ENCODE measurements at regions not wholly inside any gene's neighbourhood (a gene's known extent, or its start where the extent isn't known, plus 50 kb on each side); places are given as distances from the start of the nearest gene placed in this dataset.
"Not testable (repeated sequence)": the region's sequence is repeated elsewhere in the genome, so short reads cannot be mapped to it uniquely, and the experiment has no call there.

DNA sequence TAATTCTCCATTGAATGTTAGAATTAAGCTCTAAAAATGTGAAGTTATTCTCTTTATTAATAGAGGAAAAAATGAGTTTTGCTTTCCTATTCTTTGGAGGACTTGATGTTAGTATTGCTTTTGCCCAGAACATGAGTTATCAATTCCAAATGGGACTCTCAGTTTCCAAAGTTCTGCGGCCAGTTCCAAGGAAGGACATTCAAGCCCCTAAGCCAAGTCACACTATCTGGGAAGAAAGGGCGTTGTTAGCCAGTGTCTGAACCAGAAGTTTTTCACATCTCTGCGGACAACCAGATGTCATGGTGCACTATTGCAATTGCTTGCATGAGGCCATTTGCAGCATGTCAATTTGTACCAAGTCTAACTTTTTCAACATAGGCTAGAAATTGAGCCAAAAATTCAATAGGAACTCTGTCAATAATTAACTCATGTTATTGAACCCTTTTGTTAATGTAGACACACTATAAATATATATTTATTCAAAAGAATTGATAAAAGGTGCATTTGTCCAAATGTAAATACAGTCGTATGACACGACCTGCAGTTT is 183.3 kb upstream of the PIK3R1 start:
- H3K27me3 ChIP-seq (replicated peaks; ENCODE audit: control insufficient read depth, insufficient read depth, low read length, poor library complexity, severe bottlenecking): peaks cover 3% of the 10 kb centered on the region
- H3K36me3 ChIP-seq (ENCODE audit: control insufficient read depth, insufficient read depth, low read length): no peaks in the 10 kb centered on the region
- no peak overlapping the region for H3K27ac ChIP-seq (ENCODE audit: insufficient read depth, low read length, poor library complexity, severe bottlenecking)
- DNase-seq: no peak
- no peaks in the 10 kb centered on the region for H3K9me3 ChIP-seq (ENCODE audit: control insufficient read depth, low read length)
- H3K4me3 ChIP-seq (ENCODE audit: insufficient read depth, low read depth, low read length, poor library complexity, severe bottlenecking): no peak overlapping the region
- no peaks in the 10 kb centered on the region for H3K4me1 ChIP-seq (ENCODE audit: control insufficient read depth, insufficient read depth, low read length, poor library complexity, severe bottlenecking)

DNA sequence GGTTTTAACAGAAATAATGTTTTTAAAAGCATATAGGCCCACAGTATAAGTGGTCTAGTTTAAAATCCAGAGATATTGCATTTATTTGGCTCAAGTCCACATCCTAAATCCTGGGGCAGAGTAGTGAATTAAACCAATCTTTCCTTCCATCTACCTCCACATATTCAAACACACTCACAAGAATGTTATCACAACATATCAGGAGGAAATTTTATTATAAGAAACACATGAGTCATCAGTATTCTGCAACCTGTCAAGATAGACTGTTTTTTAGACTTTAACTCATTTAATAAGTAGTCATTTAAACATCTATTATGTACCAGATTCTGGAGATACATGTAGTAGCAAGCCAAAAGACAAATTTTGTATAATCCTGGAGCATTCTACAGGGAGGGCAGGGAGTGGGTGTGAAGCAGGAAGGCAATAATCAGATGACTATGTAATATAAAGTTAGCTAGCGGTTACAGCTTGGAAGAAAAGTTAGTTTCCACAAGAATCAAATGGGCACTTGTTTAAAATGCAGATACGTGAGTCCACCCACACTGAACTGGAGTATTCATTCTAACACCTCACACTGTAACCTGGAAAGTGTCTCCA is 187.3 kb upstream of the PIK3R1 start:
- Histone ChIP-seq H3K27me3 (replicated peaks; ENCODE audit: control insufficient read depth, insufficient read depth, low read length, poor library complexity, severe bottlenecking) (no peaks in the 10 kb centered on the region), H3K36me3 (ENCODE audit: control insufficient read depth, insufficient read depth, low read length) (no peaks in the 10 kb centered on the region), H3K9me3 (ENCODE audit: control insufficient read depth, low read length) (no peaks in the 10 kb centered on the region), H3K4me3 (ENCODE audit: insufficient read depth, low read depth, low read length, poor library complexity, severe bottlenecking) (no peak overlapping the region), H3K4me1 (ENCODE audit: control insufficient read depth, insufficient read depth, low read length, poor library complexity, severe bottlenecking) (no peaks in the 10 kb centered on the region), H3K27ac (ENCODE audit: insufficient read depth, low read length, poor library complexity, severe bottlenecking) (no peak overlapping the region)
- no peak for DNase-seq

DNA sequence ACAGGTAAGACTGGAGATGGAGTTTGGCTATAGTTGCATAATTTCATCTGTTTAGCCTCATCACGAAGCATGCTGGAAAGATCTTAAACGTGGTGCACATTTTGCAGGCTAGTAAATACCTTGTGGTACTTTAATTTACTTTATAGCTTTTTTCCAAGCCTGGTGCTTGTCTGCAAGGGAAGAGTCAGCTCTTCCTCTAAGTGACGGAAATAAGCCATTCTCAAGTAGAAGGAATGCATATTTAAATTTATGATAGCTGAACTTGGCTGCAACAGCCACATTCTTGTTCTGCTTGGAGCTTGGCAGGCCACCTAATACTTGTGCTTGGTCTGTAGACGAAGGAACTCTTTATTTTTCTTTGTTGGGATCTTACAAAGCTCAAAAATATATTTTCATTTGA is 188.0 kb upstream of the PIK3R1 start:
- no peak for DNase-seq
- Histone ChIP-seq H3K4me3 (ENCODE audit: insufficient read depth, low read depth, low read length, poor library complexity, severe bottlenecking) (no peak overlapping the region), H3K36me3 (ENCODE audit: control insufficient read depth, insufficient read depth, low read length) (no peaks in the 10 kb centered on the region)

DNA sequence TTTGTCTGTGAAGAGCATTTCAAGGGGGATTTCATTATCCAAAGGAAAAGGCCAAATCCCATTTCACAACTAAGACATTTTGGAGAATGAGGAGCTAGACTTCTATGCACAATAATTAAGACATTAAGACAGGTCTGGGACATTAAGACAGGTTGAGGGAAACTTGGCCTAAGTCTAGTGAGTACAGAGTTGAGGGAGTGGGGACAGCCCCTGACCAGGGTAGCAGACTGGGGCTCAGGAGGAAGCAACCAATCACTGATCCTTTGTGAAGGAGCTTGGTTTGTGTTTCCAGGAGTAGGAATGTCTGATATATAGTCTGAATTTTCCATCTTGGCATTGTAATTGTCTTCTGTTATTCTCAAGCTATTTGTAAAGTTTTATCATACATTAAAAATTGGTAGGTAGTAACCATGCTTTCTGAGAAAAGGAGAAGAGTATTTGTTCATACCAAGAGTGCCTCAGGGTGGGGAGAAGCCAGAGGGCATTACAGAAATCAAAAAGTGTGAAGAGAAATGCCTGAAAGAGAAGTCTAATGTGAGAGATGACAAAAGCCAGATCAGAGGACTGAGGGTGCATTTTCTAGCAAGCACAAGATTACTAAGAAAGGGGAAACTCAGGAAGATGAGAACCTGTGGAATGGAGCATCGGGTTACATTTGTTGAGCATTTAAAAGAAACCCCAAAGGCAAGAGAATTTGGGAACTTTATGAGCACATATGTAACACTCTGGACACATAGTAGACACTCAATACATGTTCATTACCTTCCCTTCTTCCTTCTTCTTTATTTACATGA is 189.3 kb upstream of the PIK3R1 start:
- no peak overlapping the region for H3K27ac ChIP-seq (ENCODE audit: insufficient read depth, low read length, poor library complexity, severe bottlenecking)
- no peak overlapping the region for H3K4me3 ChIP-seq (ENCODE audit: insufficient read depth, low read depth, low read length, poor library complexity, severe bottlenecking)
- no peaks in the 10 kb centered on the region for H3K4me1 ChIP-seq (ENCODE audit: control insufficient read depth, insufficient read depth, low read length, poor library complexity, severe bottlenecking)
- H3K9me3 ChIP-seq (ENCODE audit: control insufficient read depth, low read length): no peaks in the 10 kb centered on the region
- no peaks in the 10 kb centered on the region for H3K27me3 ChIP-seq (replicated peaks; ENCODE audit: control insufficient read depth, insufficient read depth, low read length, poor library complexity, severe bottlenecking)
- no peaks in the 10 kb centered on the region for H3K36me3 ChIP-seq (ENCODE audit: control insufficient read depth, insufficient read depth, low read length)
- no peak for DNase-seq

More for the DNA sequence above, 188.0 kb upstream of the PIK3R1 start:
- H3K4me1 ChIP-seq (ENCODE audit: control insufficient read depth, insufficient read depth, low read length, poor library complexity, severe bottlenecking): no peaks in the 10 kb centered on the region
- no peaks in the 10 kb centered on the region for H3K9me3 ChIP-seq (ENCODE audit: control insufficient read depth, low read length)
- no peak overlapping the region for H3K27ac ChIP-seq (ENCODE audit: insufficient read depth, low read length, poor library complexity, severe bottlenecking)
- no peaks in the 10 kb centered on the region for H3K27me3 ChIP-seq (replicated peaks; ENCODE audit: control insufficient read depth, insufficient read depth, low read length, poor library complexity, severe bottlenecking)

DNA sequence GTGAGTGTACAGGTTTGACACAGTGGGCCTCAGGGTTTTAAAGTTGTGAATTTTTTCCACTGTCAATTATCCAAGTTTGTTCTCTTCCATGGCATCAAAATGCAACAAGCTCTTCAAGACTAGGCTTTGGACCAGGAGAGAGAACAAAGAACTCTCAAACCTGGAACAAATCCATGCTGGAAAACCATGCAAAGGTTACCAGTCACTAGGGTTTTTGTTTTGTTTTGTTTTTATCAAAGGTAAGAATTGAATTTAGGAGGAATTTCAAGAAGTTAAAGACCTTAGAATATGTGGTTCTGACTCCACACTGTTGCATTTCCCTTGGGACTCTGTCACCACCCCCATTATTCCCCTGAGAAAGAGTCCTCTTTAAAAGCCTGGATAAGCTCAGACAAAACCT is 191.1 kb upstream of the PIK3R1 start:
- Histone ChIP-seq H3K36me3 (ENCODE audit: control insufficient read depth, insufficient read depth, low read length) (no peaks in the 10 kb centered on the region), H3K27ac (ENCODE audit: insufficient read depth, low read length, poor library complexity, severe bottlenecking) (no peak overlapping the region), H3K9me3 (ENCODE audit: control insufficient read depth, low read length) (no peaks in the 10 kb centered on the region), H3K27me3 (replicated peaks; ENCODE audit: control insufficient read depth, insufficient read depth, low read length, poor library complexity, severe bottlenecking) (no peaks in the 10 kb centered on the region), H3K4me3 (ENCODE audit: insufficient read depth, low read depth, low read length, poor library complexity, severe bottlenecking) (no peak overlapping the region), H3K4me1 (ENCODE audit: control insufficient read depth, insufficient read depth, low read length, poor library complexity, severe bottlenecking) (no peaks in the 10 kb centered on the region)
- no peak for DNase-seq

DNA sequence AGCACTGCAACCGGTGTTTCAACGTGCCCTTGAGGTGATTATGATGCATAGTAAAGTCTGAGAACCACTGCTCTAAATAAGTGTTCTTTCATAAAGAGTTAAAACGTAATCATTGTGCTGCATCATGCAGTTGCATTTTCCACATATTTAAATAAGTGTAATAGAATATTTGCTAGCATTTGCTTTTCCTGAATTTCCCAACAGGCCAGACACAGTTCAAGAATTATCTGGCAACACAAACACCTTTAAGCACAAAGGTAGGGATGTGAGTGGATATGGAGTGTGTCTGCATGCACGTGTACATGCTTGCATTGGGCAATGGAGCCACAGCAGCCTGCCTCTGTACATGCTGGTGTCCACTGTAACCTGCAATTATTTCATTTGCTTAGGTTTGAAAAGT is 193.6 kb upstream of the PIK3R1 start:
- DNase-seq: no peak

DNA sequence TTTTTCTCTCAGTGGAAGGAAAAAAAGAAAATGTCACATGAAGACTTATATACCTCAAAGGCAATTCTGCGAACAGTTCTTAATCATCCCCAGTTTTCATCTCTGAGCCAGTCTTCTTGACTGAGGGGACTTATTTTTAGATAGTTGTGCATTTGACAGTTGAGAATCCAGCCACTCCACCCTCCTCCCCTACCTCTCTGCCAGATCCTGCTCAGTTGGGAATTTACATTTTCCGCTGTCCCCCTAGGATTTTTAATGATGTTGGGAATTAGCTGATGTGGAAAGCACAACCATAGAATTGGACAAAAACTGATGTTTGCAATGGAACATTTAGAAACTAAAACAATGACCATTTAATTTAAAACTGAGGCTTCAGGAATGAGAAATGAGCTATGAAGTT is 194.3 kb upstream of the PIK3R1 start:
- no peak overlapping the region for H3K4me3 ChIP-seq (ENCODE audit: insufficient read depth, low read depth, low read length, poor library complexity, severe bottlenecking)
- H3K36me3 ChIP-seq (ENCODE audit: control insufficient read depth, insufficient read depth, low read length): no peaks in the 10 kb centered on the region

More for the DNA sequence above, 193.6 kb upstream of the PIK3R1 start:
- Histone ChIP-seq H3K4me3 (ENCODE audit: insufficient read depth, low read depth, low read length, poor library complexity, severe bottlenecking) (no peak overlapping the region), H3K4me1 (ENCODE audit: control insufficient read depth, insufficient read depth, low read length, poor library complexity, severe bottlenecking) (no peaks in the 10 kb centered on the region), H3K27me3 (replicated peaks; ENCODE audit: control insufficient read depth, insufficient read depth, low read length, poor library complexity, severe bottlenecking) (no peaks in the 10 kb centered on the region), H3K36me3 (ENCODE audit: control insufficient read depth, insufficient read depth, low read length) (no peaks in the 10 kb centered on the region), H3K9me3 (ENCODE audit: control insufficient read depth, low read length) (no peaks in the 10 kb centered on the region), H3K27ac (ENCODE audit: insufficient read depth, low read length, poor library complexity, severe bottlenecking) (no peak overlapping the region)

DNA sequence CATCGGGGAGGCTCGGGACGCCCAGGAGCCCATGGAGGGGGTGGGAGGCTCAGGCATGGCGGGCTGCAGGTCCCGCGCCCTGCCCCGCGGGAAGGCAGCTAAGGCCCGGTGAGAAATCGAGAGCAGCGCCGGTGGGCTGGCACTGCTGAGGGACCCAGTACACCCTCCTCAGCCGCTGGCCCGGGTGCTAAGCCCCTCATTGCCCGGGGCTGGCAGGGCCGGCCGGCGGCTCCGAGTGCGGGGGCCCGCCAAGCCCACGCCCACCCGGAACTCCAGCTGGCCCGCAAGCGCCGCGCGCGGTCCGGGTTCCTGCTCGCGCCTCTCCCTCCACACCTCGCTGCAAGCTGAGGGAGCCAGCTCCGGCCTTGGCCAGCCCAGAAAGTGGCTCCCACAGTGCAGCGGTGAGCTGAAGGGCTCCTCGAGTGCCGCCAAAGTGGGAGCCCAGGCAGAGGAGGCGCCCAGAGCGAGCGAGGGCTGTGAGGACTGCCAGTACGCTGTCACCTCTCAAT is 195.0 kb upstream of the PIK3R1 start:
- not testable (repeated sequence) for H3K36me3 ChIP-seq (ENCODE audit: control insufficient read depth, insufficient read depth, low read length); H3K27me3 ChIP-seq (replicated peaks; ENCODE audit: control insufficient read depth, insufficient read depth, low read length, poor library complexity, severe bottlenecking); H3K9me3 ChIP-seq (ENCODE audit: control insufficient read depth, low read length); H3K4me3 ChIP-seq (ENCODE audit: insufficient read depth, low read depth, low read length, poor library complexity, severe bottlenecking); H3K27ac ChIP-seq (ENCODE audit: insufficient read depth, low read length, poor library complexity, severe bottlenecking); H3K4me1 ChIP-seq (ENCODE audit: control insufficient read depth, insufficient read depth, low read length, poor library complexity, severe bottlenecking); DNase-seq

More for the DNA sequence above, 194.3 kb upstream of the PIK3R1 start:
- Histone ChIP-seq H3K27ac (ENCODE audit: insufficient read depth, low read length, poor library complexity, severe bottlenecking) (no peak overlapping the region), H3K27me3 (replicated peaks; ENCODE audit: control insufficient read depth, insufficient read depth, low read length, poor library complexity, severe bottlenecking) (no peaks in the 10 kb centered on the region), H3K4me1 (ENCODE audit: control insufficient read depth, insufficient read depth, low read length, poor library complexity, severe bottlenecking) (no peaks in the 10 kb centered on the region), H3K9me3 (ENCODE audit: control insufficient read depth, low read length) (no peaks in the 10 kb centered on the region)
- no peak for DNase-seq

DNA sequence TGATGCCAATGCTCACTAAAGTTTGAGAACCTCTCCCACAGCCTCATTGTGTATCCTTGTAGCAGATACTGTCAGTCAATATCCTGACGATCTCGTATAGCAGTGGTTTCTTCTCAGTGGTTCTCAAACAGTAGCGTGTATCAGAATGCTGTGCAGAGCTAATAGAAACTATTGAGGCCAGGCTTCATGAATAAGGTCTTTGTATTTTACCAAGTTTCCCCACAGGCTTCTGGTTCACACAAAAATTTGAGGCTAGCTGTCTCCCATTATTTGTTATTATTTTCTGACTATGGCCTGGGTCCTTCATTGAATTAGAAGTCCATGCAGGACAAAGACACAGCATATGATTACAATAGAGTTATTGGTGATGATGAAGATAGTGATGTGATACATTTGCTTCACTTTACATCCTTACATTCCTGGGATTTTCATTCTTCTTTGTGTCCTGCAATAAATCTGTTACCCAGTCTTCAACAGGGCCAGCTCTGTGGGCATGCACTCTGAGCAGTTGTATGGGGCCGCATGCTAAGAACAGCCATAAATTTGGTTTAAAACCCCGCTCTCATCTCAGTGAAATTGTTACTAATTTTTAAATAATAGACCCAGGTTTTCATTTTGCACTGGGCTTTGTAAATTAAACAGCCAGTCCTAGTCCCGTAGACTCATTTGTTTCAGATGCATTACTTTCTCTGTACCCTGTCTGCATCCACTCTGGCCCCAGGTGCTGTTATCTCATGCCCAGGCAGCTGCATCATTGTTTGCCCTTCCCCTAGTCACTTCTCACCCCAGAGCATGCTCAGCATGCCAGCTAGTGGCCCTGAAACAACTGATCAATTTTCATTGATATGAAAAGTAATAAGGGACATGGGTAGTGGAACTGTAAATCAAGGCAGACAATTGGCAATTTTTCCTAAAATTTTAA is 199.9 kb upstream of the PIK3R1 start:
- no peaks in the 10 kb centered on the region for H3K27me3 ChIP-seq (replicated peaks; ENCODE audit: control insufficient read depth, insufficient read depth, low read length, poor library complexity, severe bottlenecking)
- no peak overlapping the region for H3K27ac ChIP-seq (ENCODE audit: insufficient read depth, low read length, poor library complexity, severe bottlenecking)
- H3K9me3 ChIP-seq (ENCODE audit: control insufficient read depth, low read length): no peaks in the 10 kb centered on the region
- DNase-seq: no peak
- H3K4me1 ChIP-seq (ENCODE audit: control insufficient read depth, insufficient read depth, low read length, poor library complexity, severe bottlenecking): no peaks in the 10 kb centered on the region
- no peaks in the 10 kb centered on the region for H3K36me3 ChIP-seq (ENCODE audit: control insufficient read depth, insufficient read depth, low read length)
- H3K4me3 ChIP-seq (ENCODE audit: insufficient read depth, low read depth, low read length, poor library complexity, severe bottlenecking): no peak overlapping the region

Measured in effector memory CD4-positive, alpha-beta T cell (primary cell).